Activated CD8-positive, alpha-beta memory T cell treated with anti-CD3 and anti-CD28 coated beads for 48 hours (primary cell): ENCODE measurements at regions not wholly inside any gene's neighbourhood (a gene's known extent, or its start where the extent isn't known, plus 50 kb on each side); places are given as distances from the start of the nearest gene placed in this dataset.

Experiments used
- DNase-seq, 3 experiments: peaks; one replicate each; pipeline ENCODE4 v3.0.0-alpha.2; 2020; ENCODE audit warnings: low read depth in 2 of 3, low spot score in 2 of 3

DNA sequence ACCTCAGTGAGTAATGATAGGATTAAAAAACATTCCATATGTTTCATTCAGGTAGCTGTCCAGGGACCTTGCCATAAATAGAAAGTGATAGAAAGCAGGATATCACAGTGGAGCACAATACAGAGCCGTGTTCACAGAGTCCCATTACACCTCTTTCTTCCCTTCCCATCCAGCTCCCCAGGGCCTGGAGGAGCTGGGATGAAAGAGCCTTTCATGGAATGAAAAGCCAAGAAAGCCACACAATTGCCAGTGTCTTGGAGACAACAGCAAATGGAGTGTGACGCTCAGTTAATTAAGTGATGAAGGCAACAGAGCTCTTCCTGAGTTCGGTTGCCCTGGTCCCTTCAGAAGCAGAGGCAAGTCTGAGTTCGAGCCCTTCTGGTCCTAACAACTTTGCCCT lies 387.3 kb upstream of the PLXNA2 start:
- no peak for DNase-seq

DNA sequence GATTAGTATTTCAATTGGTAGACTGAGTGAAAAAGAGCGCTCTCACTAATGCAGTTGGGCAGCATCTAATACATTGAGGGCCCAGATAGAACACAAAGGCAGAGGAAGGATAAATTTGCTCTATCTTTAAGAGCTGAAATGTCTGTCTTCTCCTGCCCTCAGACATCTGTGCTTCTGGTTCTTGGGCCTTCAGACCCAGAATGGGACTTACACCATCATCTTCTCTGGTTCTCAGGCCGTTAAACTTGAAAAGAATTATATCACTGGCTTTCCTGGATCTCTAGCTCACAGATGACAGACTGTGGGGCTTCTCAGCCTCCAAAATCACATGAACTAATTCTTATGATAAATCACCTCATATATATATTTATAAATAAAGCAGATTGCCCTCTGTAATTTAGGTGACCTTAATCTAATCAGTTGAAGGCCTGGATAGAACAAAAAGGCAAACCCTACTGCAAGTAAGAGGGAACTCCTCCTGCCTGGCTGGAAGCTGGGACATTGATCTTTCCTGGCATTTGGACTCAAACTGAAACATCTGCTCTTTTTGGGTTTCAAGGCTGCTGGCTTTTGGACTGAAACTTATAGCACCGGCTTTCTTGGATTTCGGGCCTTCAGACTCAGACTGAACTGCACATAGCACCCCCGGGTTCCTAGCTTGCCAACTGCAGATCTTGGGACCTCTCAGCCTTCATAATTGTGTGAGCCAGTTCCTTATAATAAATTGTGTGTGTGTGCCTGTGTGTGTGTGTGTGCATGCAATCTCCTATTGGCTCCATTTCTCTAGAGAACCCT lies 390.4 kb upstream of the PLXNA2 start:
- DNase-seq = no peak

DNA sequence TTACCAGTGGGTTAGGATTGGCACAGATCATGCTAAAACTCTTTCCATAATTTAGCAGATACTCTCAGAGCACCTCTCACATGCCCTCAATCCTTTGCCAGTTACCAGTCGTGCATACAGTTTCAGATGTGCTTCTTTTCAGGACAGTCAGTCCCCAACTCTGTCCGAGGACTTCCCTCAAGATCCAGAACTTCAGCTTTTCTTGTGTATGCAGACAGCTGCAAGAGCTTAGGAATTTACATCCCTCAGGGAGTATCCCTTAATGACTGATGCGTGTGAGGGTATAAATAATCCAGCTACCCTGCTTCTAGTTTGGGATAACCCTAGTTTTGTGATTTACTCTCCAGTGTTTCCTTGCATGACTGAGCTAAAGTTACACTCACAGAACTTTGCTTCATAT lies 393.0 kb upstream of the PLXNA2 start:
- no peak for DNase-seq

DNA sequence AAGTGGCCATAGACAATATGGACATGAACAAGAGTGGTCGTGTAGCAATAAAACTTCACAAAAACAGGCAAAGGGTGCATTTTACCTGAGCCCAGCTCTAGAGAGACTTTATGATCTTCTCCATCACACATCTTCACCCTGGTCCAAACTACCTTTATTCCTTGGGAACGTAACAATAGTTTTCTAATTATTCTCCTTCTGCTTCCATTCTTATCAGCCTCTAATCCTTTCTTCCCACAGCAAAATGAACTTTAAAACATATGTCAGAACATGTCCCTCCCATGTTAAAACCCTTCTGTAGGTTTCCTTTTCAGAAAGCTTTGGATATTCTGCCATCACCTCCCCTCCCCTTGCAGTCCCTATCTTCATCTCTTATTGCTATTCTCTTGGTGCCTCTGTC lies 395.2 kb upstream of the PLXNA2 start:
- DNase-seq = no peak

DNA sequence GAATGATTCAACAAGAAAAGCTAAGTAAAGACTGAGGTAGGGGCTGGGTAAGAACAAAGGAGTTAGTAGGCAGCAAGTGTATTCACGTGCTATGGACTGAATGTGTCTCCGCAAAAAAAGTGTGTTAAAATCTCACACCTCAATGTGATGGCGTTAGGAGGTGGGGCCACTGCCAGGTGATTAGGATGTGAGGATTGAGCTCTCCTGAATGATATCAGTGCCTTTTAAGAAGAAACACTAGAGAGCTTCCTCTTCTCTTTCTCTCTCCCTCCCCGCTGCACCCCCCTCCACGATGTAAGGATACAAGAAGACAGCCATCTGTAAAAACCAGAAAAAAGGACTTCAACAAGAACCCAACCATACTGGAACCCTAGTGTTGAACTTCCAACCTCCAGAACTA lies 396.1 kb upstream of the PLXNA2 start:
- DNase-seq = no peak

DNA sequence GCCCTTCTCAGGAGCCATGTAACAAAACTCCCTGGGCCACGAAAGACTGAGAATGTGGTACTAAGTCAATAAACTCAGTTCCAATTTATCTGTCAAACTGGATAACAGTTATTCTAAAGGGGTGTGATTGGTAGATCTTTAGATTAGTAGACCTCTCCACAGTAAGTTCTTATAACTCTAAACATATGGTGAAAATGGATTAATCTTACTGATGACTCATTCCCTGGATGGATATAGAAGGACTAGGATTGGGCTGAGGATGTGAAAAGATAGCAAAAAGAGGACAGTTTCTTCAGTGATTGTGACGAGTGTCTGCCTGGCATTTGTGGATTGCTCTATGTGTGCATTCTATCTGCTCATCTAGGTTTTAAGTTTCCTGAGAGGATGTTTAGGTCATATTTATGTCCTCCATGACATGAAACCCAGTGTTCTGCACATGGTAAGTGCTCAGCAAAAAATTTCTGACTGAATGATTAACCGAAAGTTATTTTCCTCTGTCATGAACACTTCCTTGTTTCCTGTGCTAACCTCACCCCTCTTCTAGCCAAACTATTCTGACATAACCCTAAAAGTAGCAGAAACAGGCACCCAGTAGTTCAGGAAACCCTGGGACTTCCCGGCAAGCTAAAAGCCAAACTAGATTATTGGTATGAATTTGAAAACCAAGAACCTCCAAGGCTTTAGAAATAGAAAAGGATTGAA lies 397.5 kb upstream of the PLXNA2 start:
- DNase-seq = no peak

DNA sequence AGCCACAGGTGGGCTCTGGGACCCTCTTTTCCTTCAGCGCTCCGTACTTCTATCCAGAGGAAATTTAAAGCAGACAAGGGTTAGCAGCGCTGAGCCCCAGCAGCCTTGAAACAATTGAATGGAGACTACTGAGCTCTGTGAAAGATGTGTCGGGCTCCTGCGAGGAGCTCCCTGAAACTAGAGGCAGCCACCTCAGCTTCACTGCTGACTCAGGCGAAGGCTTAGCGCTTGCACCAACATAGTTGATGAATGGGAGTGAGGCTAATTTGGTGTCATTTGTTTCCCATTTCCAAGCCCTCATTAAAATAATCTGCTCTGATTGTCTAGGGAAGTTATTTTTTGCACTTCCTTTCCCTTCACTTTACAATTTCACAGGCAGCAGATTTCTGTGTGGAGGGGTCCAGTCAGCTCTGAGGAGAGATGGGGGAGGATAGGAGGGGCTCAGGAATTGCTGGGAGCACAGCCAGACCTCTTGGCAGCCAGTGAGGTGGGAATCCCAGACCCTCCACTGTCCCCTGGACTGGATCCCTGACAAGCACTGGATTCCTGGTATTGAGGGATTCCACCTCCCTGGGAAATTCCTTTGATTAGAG lies 398.9 kb upstream of the PLXNA2 start:
- no peak for DNase-seq

DNA sequence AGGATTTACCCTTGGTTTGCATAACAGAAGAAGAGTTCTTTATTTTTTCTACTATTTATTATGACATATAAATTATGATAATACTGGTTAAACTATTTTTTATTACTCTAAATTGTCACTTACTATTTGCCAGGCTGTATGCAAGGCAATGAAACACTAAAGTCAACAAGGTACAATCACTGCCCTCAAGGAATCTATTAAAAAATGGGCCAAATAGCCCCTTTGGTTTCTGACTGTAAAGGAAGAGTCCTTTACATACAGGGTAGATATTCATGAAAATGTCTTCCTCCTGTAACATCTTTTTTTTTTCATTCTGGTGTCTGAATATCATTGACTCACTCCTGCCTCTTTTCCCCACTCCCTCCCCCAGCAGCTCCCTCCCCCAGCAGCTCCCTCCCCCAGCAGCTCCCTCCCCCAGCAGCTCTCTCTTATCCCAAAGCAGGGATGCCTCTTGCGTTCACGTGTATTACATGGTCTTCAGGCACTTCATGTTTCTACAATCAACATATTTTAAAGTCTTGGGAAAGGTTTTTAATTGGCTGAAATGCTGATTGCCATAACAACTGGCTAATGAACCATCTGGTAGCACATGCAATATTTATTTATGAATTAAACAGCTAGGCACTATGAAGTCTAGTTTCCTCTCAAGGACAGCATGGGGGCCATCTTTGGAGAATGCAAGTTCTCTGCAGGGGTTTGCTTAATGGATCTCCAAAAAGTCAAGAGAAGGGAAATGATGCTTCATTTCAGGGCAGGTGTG lies 400.4 kb upstream of the PLXNA2 start:
- no peak for DNase-seq

DNA sequence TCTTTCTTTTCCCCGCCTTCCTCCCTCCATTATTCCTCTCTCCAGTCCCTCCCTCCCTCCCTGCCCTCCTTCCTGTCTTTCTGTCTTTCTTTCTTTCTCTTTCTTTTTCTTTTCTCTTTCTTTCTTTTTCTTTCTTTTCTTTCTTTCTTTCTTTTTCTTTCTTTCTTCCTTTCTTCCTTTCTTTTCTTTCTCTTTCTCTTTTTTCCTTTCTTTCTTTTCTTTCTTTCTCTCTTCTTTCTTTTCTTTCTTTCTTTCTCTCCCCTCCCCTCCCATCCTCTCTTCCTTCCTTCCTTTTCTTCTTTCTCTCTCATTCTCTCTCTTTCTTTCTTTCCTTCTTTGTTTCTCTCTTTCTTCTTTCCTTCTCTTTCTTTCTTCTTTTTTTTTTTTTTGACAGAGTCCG lies 402.2 kb upstream of the PLXNA2 start:
- DNase-seq = no peak

DNA sequence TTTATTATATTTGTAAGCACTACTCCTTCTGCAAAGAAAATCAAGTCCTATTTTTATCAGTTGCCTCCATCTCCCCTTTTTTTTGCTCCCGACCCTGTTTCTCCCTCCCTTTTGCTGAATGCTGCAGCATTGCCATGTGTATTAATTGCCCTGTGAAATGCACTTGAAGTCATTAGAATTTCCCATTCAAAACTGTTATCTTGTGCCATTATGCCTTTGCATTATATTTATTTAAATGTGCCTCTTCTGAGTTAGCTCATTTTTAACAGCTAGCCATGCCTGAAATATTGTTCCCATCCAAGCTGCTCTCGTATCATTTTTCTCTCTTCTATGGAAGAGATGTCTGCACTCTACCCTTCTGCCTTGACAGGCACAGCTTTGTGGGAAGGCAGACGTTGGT lies 404.0 kb upstream of the PLXNA2 start:
- DNase-seq = no peak

DNA sequence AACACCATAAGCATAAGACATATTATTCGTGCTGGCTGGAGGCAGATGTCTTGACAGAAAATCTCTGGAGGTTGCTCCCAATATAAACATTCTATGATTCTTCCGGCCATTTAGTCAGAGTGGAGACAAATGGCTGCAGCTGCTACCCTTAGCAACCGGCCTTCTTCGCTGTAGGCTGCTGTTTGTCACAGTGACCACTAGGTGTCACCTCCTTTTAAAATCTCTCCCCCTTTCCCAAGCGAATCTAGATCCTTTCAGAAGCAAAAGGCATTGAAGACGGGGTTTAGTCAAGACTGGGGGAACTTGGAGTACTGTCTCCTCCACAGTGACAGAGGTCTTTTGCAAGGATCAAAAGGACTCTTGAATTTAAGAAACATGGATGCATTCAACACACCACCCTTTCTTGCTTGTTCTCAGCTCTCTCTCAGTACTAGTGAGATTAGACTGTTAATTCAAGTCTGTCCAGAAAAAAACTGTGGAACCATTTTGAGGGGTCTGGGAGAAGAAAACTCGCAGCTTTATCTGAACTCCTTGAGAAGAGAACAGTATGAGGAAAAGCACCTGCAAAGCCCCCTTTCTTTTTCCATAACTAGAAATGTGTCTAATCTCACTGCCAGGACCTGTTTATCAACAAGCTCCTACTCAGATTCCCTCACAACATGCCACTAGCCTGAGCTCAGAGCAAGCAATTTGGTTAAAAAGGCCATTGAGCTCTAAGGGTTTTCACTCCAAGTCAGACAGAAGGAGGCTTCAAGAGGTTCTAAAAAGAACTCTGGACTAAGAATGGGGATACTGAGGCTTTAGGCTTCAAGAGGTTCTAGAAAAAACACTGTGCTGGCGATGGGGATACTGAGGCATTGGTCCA lies 408.3 kb upstream of the PLXNA2 start:
- no peak for DNase-seq

DNA sequence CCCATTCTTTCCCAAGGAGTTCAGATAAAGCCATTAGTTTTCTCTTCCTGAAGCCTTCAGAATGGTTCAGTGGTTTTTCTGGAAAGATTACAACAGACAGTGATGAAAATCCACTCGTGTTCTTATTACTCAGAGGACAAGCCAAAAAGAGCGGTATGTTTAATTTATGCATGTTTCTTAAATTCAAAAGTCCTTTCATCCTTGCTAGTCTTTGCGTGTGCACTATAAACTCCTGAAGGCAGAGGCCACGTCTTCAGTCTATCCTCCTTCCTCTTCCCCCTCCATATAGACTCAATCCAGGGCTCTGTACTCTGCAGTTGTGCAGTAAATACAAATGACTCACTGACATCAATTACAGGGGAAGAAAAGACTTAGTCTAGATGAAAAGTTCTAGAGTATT lies 409.2 kb upstream of the PLXNA2 start:
- DNase-seq = no peak

DNA sequence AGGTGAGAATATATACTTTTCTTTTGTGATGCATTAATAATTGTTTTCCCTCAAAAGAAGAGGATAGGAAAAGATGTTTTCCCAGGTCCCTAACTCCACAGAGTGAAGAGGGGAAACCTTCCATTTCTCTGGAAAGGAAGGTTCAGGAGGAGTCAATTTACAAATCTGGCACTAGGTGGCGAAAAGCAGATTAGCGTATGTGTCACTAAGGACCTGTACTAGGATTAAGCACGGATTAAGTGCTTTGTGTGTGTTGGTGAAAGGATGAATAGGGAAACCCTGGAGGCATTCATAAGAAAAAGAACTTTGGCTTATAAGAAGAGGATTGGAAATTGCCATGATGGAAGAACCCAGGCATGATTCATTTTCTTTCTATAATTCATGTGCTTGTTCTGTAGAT lies 410.1 kb upstream of the PLXNA2 start:
- no peak for DNase-seq

DNA sequence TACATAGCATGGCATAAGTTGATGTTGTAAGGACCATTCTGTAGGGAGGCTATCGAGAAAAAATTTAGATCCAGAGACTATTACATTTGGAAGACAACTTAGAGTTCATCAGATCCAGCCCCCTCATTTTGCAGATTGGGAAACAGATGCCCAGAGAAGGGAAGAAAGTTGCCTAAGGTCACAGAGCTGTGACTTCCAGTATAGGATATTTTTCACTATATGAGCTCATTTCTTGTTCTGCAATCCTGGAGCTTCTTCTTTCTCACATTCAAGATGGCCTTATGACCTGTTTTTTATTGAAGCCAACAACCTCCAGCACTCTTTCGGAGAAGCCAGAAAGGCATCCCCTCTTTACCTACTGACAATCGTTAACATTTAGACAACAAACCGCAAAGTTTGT lies 421.8 kb upstream of the PLXNA2 start:
- no peak for DNase-seq

DNA sequence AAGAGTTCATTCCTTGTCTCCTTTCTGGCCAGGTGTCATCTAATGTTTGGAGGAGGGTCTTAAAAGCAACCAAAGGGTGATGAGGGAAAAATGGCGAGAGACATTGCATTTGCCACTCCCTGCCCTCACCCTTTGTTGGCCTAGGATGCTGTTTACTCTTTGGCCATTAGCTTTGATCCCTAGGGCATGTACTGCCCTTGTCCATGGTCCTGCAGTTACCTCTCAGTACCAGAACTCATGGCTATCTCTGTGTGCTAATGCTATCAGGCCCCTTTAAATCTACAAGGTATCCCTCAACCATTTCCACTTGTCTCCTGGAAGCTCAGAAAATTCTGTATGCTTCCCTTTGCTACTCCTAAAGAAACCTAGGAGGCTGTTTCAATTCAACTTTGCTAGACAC lies 424.8 kb upstream of the PLXNA2 start:
- no peak for DNase-seq

DNA sequence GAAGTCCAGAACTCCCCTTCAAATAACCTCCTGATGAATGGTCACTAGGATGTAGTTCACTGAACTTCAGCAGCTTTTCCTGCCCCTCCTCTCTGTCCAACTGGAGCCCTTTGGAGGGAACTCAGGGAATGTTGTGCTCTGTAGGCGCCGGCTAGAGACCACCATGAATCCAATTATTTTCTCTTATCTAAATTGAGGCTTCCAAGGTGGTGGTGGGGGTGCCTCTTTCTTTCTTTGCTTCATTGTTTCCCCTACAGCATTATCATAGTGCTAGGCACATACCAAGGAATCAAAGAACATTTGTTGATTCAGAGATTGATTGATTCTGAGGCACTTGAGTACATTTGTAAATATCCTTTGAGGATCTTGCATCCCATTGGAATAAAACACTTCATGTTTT lies 426.6 kb upstream of the PLXNA2 start:
- no peak for DNase-seq

DNA sequence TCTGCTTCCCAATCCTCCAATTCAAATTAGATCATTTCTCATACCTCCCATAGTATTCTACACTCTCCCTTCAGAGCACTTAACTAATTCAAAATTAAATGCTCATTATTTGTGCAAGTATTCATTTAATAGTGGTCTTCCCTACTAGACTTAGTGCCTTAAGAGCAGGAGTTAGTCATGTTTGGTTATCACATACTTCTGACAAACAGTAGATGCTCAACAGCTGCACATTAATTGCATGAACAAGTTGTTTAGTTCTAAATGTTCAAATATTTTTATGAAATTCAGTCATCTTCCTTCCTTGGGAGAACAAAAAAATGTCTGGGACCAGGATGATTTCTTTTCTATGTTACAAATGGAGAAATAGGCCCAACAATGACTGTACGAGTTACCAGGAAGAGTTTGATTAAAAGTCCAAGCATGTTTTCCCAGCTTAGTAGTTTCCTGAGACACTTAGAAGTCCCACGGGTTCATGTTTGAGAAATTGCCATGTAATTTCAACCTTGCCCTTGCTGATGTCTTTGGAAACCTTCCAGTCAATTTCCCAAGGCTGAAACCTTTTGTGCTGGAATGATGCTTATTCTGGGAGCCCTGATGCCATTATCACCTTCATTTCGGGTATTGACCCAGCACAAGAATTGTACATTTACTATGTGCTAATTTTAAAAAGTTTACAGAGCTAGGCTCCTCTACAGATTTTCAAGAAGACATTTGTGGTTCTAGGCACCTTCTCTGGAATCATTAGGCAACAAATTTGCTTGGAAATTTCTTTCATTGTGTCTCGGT lies 437.9 kb upstream of the PLXNA2 start:
- DNase-seq = no peak

DNA sequence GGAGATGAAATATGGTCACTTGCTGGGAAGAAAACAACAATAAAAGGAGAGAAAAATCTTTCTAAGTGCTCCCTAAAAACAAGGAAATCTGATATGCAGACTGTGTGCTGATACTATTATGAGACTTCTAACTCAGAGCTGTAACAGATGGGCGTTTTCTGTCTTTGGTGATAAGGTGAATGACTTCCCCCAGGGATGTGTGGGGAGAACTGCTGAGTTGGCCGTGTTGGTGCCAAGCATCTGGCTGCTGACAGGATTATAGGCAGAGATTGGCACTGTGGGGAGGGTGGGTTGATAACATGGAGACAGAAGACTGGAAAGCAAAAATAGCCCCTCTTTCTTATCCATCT lies 438.5 kb upstream of the PLXNA2 start:
- DNase-seq = no peak

DNA sequence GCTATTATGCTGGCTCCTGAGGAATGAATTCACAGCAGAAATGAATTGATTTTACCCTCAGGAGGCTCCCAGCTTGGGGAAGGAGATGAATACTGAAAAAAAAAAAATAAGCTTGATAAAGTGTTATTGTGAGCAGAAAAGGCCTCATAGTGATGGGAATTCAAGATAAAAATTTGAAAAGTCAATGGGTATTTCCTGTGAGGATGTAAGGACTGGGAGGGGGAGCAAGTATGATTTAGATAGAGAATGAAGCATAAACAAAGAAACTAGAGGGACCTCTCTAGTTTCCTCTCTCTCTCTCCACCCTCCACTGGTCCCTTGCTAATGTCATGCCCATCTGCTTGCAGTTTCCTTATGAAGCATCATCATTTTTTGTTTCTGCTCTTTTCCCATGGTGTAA lies 439.0 kb upstream of the PLXNA2 start:
- no peak for DNase-seq

DNA sequence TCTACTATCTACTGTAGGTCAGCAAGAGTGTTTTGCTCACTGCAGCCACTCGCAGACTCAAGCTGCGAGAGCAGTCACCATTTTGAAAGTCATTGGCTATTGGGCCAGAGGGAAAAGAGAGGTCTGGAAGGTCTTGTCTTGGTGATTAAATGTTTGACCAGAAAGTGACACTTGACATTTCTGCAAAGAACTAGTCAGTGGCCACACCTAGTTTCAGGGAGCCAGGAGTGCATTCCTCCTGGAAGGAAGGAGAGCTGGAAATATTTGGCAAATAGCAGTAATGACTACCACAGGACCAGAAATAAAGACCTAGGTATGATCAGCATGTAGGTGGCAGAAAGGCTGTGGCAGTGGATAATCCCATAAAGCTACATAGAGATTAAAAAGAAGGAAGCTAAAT lies 440.0 kb upstream of the PLXNA2 start:
- DNase-seq = no peak
